GM18507 (cell line): ENCODE measurements at regions not wholly inside any gene's neighbourhood (a gene's known extent, or its start where the extent isn't known, plus 50 kb on each side); places are given as distances from the start of the nearest gene placed in this dataset.
"Not testable (repeated sequence)": the region's sequence is repeated elsewhere in the genome, so short reads cannot be mapped to it uniquely, and the experiment has no call there.

Experiments
- DNase-seq: peaks from one replicate; pipeline ENCODE4 v3.0.0; 2011; ENCODE audit warnings: low read depth; ENCODE audit not compliant: insufficient read length; ENCODE audit errors: extremely low spot score
- FAIRE-seq: peaks from 2 replicates; lab custom pipeline; 2011; peaks lifted over from hg19 to GRCh38; lab: Jason Lieb, UNC

GRCh38 chr2:58319481-58319880 lies 78.4 kb upstream of the FANCL start:
- DNase-seq (no peak), FAIRE-seq (no peak)

GRCh38 chr2:58318949-58319348 lies 77.8 kb upstream of the FANCL start:
- FAIRE-seq, DNase-seq: not testable (repeated sequence)

- FAIRE-seq = no peak
- DNase-seq = no peak
Measured at GRCh38 chr2:58313926-58314325, 72.8 kb upstream of the FANCL start.

- FAIRE-seq = no peak
- DNase-seq = no peak
Measured at GRCh38 chr2:58308435-58308834, 67.3 kb upstream of the FANCL start.

GRCh38 chr2:58304843-58305242 lies 63.7 kb upstream of the FANCL start:
- FAIRE-seq (no peak), DNase-seq (no peak)

- FAIRE-seq (no peak), DNase-seq (no peak)
Measured at GRCh38 chr2:58299123-58299522, 58.0 kb upstream of the FANCL start.

- FAIRE-seq = no peak
- DNase-seq = no peak
Measured at GRCh38 chr2:58293056-58293455, 51.9 kb upstream of the FANCL start.

- FAIRE-seq (no peak), DNase-seq (no peak)
Measured at GRCh38 chr2:58291726-58292438, 50.8 kb upstream of the FANCL start.
